Coronary artery (tissue), 2 donors: ENCODE measurements at regions not wholly inside any gene's neighbourhood (a gene's known extent, or its start where the extent isn't known, plus 50 kb on each side); places are given as distances from the start of the nearest gene placed in this dataset.

ENCODE experiments used
- DNase-seq: peaks from one replicate; pipeline ENCODE4 v3.0.0-alpha.2; 2017; ENCODE audit warnings: low spot score
- H3K27ac ChIP-seq, 2 donors: fragments of 200-600 bp; sonication (generic); one replicate each; pipeline ENCODE4 v1.5.1; 2016 to 2019
- H3K4me3 ChIP-seq: fragments of 200-600 bp; sonication (generic); 2 replicates; pipeline ENCODE4 v1.5.1; 2016; ENCODE audit warnings: mild to moderate bottlenecking, moderate library complexity
- TF ChIP-seq, protein P1 (sequence below): fragments of 200-600 bp; sonication (generic); IDR thresholded peaks from one replicate; pipeline ENCODE4 v1.5.1; 2019; ENCODE audit warnings: antibody characterized with exemption

DNA sequence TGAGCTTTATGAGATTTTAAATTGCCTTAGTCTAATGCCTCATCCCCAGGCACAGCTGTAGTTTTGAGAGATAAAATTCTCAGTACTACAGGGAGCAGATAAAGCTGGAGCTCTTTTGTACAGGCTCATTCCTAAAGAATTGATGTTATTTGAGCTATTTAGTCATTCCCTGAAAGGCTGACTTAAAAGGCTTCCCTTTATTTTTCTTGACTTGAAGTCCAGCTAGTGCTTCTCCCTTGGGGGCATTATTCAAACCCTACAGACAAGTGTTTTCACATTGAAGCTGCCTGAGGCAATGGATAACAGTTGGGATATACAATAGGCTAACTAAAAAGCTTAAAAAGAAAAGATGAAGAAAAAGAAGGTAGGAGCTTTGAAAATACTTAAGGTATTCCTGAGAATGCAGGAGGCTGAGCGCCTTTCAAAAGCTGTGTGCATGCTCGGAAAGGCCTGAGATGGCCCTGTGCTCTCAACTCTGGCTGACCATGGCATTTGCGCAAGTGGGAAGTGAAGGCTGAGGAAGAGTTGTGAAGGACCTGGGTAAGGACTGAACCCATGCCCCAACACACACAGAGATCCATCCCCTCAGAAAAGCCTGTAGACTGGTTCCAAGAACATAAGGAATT lies 315.1 kb downstream of the SMOC2 start:
- TF ChIP-seq, protein P1, sequence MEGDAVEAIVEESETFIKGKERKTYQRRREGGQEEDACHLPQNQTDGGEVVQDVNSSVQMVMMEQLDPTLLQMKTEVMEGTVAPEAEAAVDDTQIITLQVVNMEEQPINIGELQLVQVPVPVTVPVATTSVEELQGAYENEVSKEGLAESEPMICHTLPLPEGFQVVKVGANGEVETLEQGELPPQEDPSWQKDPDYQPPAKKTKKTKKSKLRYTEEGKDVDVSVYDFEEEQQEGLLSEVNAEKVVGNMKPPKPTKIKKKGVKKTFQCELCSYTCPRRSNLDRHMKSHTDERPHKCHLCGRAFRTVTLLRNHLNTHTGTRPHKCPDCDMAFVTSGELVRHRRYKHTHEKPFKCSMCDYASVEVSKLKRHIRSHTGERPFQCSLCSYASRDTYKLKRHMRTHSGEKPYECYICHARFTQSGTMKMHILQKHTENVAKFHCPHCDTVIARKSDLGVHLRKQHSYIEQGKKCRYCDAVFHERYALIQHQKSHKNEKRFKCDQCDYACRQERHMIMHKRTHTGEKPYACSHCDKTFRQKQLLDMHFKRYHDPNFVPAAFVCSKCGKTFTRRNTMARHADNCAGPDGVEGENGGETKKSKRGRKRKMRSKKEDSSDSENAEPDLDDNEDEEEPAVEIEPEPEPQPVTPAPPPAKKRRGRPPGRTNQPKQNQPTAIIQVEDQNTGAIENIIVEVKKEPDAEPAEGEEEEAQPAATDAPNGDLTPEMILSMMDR = no peak
- no peak for DNase-seq

DNA sequence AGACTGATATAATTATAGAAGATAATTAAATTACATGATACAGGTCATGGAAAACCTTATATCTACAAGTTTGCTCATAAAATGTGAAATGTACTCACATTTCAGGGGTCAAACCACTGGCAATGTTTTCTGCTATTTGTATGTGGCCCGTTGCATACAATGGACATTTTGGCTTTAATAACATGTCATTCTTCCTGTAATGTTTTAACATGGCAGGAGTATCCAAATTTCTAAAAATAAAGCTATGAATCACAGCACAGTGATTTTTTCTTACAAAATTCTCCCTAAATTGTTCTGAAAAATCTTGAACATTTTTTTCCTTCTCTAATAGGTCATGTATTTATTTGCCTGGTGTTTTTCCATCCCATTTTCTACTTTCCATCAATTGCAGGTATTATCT lies 305.7 kb downstream of the SMOC2 start:
- no peak overlapping the region for H3K27ac ChIP-seq
- DNase-seq = no peak
- H3K4me3 ChIP-seq = no peak overlapping the region
- TF ChIP-seq, protein P1 = no peak

More for the DNA sequence above, 315.1 kb downstream of the SMOC2 start:
- Histone ChIP-seq H3K4me3 (no peak overlapping the region), H3K27ac (no peak overlapping the region)

DNA sequence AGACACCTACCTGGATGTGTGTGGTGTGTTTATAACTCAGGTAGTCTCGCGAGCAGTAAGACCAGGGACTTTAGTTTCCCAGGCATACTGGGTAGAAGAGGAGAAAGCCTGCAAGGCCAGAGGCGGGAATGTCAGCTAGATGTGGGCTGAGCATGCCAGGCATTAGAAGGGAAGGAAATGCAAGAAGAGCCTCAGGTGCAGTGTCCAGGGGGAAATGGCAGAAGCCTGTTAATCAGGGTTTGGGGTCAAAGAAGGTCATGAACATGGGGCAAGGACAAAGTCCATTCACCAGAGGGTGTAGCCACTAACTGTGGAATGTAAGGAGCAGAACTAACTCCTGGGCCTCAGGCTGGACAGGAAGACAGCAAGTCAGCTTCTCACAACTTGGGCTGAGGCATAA lies 305.0 kb downstream of the SMOC2 start:
- TF ChIP-seq, protein P1 = no peak
- DNase-seq = no peak
- Histone ChIP-seq H3K4me3 (no peak overlapping the region), H3K27ac (no peak overlapping the region)

DNA sequence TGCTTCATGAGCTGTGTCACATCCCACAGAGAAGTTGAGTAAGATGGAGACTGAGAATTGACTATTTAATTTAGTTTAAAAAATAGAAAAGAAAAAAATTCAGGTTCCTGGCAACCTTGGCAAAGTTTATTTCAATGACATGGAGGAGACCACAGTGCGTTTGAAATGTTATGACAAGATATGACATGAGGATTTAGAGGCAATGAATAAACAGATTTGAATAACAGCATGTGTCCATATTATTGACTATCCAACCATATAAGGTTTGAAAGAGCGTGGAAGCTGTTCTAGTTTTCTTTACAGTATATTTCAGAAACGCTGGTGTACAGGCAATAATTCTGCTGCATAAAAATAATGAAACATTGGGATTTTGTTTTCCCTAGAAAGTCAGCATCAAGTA lies 303.9 kb downstream of the SMOC2 start:
- TF ChIP-seq, protein P1 = no peak
- no peak overlapping the region for H3K27ac ChIP-seq
- H3K4me3 ChIP-seq = no peak overlapping the region
- no peak for DNase-seq

DNA sequence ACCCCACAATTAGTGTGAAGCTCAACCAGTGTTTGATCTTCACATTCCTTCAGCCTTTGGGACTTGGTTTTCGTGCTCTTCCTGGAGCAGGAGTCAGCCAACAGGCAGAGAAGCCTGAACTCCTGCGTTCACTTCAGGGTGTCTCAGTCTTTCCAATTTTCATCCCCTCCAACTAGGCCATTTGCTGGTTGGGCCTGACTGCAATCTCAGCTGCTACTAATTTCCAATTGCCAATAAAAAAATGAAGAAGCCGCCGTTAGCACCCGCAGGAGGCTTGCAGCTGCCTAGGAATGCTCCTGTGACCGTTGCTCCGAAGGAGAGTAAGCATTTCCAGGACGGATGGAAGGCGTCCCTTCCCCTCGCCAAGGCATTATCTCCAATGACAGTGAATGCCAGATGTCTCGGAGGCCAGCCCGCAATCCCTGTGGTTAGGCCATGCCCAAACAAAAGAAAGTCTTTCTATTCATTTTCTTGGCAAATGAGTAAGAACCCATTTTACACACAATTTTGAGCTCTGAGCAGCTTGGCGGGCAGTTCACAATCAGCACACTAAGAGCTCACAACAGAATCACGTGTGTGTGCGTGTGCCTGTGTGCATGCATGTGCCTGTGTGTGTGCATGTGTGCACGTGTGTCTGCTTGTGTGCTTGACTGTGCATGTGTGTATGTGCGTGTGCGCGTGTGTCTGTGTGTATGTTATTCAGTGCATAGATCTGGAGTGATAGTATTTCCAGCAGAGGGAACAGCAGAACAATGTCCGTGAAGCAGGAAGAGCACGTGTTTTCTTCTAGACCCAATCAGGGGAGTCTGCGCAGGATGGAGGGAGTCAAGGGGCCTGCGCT lies 301.2 kb downstream of the SMOC2 start:
- TF ChIP-seq, protein P1 = no peak
- DNase-seq = no peak
- Histone ChIP-seq H3K27ac (no peak overlapping the region), H3K4me3 (no peak overlapping the region)

DNA sequence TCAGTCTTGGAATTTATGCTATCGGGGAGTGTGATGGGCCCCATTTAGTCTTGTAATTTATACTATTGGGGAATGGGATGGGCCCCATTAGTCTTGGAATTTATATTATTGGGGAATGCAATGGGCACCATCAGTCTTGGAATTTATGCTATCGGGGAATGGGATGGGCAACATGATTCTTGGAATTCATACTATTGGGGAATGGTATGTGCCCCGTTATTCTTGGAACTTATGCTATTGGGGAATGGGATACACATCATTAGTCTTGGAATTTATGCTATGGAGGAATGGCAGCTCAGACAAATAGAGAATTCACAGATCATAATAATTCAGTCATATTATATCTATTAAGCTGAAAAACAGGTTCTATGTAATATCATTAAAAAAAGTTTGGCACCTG lies 300.3 kb downstream of the SMOC2 start:
- no peak overlapping the region for H3K4me3 ChIP-seq
- DNase-seq = no peak
- TF ChIP-seq, protein P1 = no peak

DNA sequence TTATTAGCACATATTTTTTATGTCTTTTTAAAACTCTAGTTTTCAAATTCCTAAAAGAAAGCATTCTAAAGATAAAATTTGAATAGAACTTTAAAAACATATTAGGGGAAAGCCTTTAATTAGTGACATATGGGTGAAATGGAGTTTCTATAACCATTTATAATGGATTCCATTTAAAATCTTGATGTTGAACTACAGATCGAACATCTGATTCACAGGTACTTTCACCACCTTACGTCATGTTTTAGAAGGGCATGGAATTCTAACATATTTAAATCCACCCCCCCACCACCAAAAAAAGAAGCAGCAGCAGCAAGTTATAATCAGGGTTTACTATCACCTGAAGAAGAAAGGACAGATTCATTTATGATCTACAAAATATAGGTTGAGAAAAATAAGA lies 298.4 kb downstream of the SMOC2 start:
- DNase-seq = no peak
- Histone ChIP-seq H3K27ac (no peak overlapping the region), H3K4me3 (no peak overlapping the region)
- TF ChIP-seq, protein P1 = no peak

More for the DNA sequence above, 300.3 kb downstream of the SMOC2 start:
- no peak overlapping the region for H3K27ac ChIP-seq
